HG03457 (cell line): ENCODE measurements at regions not wholly inside any gene's neighbourhood (a gene's known extent, or its start where the extent isn't known, plus 50 kb on each side); places are given as distances from the start of the nearest gene placed in this dataset.

Source experiments
- ATAC-seq: cut with Tn5 transposase; IDR thresholded peaks from one replicate; pipeline ENCODE4 v1.9.1; 2021; ENCODE audit warnings: moderate number of reproducible peaks; ENCODE audit not compliant: unreplicated experiment

- ATAC-seq: no peak
Observed at GRCh38 chr2:187274146-187274545, 173.9 kb downstream of the CALCRL start.

DNA sequence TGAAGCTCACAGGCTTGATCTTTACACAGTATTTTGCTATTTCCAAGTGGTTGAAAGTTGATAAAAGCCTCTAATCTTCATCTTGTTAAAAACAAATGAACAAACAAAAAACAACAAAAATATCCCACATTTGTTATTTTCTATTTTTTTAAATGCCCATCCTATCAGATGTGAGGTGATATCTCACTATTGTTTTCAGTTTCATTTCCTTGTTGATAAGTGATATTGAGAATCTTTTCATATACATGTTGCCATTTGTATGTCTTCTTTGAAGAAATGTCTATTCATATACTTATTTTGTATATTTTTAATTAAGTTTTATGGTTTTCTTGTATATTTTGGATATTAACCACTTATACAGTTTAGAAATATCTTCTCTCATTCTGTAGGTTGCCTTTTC, 175.8 kb downstream of the CALCRL start:
- ATAC-seq: no peak

- ATAC-seq: no peak
Observed at GRCh38 chr2:187271825-187272224, 176.2 kb downstream of the CALCRL start.

DNA sequence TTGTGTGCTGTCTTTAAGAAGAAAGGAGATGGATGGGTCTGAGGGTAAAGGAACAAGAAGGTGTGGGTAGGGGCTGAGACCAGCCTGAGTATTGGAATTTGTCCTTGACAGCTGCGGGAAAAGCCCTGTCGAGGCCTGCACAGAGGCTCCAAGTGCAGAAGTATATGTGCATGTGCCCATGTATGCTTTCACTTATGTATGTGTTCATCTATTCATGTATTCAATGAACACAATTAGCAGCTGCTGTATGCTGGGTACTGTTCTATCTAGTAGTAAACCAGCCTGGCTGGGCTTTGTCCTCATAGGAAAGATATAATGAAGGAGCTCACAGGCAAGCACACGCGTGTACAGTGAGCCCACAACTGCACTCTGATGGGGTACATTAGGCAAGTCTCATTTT, 181.4 kb downstream of the CALCRL start:
- no peak for ATAC-seq

DNA sequence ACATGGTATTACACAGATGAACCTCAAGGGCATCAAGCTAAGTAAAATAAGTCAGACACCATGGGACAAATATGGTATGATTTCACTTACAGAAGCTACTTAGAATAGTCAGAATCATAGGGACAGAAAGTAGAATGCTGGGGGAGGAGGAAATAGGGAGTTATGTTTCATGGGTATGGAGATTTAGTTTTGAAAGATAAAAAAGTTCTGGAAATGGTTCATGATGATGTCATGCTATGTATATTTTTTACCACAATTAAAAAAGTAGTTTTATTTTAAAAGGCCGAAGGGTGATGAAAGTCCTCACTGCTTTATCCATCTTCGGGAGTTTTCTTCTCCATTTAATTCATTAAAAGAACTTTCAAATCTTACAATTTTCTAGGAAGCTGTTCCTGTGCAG, 181.9 kb downstream of the CALCRL start:
- no peak for ATAC-seq

GRCh38 chr2:187264612-187265011, 183.4 kb downstream of the CALCRL start:
- ATAC-seq: no peak

DNA sequence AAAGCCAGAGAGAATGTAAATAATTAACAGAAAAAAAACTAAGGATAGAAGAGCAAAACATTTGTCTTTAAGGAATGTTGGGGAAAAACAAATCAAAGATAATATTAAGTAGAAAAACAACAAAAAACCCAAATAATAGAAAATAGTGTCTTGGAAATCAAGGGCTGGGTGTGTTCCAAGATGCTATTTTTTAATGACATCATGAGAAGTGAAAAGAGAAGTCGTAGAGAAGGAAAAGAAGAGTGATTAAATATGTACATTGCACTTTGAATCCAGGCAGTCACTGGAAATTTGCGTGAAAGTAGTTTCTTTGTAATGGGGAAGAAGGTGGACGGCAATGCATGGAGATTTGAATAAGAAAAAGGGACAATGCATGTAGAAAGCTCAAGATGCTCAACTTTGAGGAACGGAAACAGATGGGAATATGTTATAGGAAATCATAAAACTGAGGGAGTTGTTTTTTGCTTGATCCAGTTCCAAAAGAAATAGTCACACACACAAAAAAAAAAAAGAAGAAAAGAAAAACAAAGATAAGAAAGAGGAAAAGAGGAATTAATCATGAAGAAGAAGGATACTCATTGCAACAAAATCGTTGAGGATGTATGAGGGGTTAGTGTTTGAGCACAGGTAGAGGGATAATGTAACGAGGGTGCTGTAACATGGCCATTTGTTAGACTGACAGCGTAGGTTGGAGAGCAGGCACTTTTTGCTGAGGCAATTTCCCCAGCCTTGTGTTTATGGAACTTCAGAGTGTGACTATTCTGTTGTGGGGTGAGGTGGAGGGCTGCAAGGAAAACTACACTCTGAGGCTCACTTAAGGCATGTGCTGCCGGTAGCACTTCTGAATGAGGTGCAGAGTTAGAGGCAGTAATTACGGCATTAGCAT, 184.1 kb downstream of the CALCRL start:
- ATAC-seq: no peak

DNA sequence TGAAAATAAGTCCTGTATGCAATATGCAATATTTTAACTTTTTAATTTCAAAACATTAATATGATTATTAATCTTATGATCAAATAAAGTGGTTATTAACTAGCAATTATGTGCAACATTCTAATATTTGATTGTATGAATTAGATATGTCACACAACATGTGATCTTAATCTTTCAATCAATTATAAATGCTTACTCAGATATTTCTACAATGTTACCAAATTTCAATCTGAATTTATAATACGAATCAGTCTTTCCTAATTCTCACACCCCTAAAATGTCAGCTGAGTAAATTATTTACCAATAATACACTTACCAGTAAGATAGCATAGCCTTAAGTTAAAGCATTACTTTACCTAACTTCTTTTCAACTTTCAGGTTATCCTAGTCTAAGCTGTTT, 186.3 kb downstream of the CALCRL start:
- no peak for ATAC-seq

DNA sequence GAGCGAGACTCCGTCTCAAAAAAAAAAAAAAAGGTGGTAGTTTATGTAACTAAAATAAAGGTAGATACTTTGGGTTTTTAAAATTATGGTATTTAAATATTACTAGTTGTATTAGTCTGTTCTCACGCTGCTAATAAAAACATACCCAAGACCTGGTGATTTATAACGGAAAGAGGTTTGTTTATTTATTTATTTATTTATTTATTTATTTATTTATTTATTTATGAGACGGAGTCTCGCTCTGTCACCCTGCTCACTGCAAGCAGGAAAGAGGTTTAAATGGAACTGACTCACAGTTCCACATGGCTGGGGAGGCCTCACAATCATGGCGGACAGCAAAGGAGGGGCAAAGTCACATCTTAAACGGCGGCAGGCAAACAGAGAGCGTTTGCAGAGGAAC, 196.0 kb downstream of the CALCRL start:
- ATAC-seq: no peak

DNA sequence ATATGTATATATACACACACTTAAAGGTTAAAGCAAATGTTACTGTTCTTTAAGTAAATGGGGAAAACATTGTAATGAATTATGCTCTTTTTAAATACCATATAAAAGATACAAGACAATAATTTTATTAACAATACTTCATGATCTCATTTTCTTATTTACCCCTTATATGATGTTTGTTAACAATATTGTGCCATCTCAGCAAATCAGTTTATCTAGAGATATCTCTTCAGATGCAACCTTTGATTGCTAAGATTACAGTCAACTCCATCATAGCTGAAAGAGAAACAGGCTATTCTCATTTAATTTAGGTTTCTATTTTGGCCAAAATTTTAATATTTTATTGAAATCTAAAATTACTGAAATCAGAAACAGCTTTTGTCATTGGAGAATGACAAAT, 197.9 kb downstream of the CALCRL start:
- ATAC-seq: no peak

- no peak for ATAC-seq
Observed at GRCh38 chr2:187233811-187234210, 214.2 kb downstream of the CALCRL start.

DNA sequence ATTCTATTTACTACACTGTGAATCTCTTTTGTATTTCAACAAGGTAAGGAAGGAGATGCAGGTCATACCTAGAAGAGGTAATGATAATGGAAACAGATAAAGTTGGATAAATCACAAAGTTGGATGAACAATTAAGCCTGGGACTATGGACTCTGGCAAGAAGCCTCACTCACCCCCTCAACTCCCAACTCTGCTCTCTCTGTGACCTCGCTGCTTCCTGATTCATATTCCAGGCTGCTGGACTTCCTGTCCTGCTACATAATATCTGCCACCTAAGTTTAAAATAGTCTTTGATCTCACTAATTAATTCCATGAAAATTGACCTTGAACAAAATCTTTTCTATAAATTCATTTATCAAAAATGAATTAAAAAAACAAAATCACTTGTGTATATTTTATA, 215.3 kb downstream of the CALCRL start:
- ATAC-seq: no peak

DNA sequence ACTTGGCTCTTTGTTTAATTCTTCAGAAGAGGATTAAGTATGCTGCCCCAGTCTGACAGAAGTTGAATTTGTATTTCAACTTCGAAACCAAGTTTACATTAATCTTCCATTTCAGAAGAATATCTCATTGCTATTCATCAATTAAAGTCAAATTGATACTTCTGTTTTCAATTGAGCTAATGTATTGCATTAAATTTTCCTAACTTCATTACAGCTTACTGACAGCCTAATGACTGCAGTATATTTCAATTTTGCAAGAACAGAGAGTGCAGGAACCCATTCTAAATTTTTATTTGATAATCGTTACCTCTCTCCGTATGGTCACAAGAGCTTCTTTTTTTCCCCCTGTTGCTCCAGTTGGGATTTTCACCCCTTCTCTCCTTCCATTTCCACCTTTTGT, 218.0 kb downstream of the CALCRL start:
- no peak for ATAC-seq

DNA sequence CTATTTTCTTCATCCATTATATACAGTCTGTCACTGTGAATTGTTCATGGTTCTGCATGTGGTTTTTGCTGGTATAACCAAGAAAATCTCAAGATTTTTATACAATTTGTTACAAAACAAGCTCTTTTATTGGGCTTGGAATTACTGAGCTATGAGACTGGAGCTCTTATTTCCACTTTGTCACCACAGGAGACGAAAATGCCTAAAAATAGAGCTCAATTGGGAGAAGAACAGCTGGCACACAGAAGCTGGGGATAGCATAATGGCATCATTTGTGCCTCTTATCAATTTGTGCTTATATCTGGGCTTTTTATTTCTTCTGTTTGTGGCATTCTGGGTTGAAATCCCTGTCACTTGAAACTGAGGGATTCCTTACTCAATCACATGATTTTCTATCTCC, 219.1 kb downstream of the CALCRL start:
- ATAC-seq: no peak

GRCh38 chr2:187224989-187225388, 223.1 kb downstream of the CALCRL start:
- ATAC-seq: no peak

DNA sequence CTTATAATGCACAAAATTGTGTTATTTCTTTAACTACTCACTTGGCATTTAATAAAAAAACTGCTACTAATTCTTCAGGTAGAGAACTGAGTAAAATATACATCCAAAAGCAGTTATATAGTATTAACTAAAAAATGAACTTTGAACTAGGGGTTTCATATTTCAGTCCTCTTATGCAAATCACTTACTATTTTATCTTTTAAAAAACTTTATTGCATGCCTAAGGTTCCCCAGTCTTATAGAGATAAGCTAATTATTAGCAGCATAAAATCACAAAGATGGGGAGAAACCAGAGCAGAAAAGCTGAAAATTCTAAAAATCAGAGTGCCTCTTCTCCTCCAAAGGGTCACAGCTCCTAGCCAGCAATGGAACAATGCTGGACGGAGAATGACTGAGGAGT, 228.0 kb downstream of the CALCRL start:
- no peak for ATAC-seq

- ATAC-seq: no peak
Observed at GRCh38 chr2:187215532-187216240, 232.4 kb downstream of the CALCRL start.

DNA sequence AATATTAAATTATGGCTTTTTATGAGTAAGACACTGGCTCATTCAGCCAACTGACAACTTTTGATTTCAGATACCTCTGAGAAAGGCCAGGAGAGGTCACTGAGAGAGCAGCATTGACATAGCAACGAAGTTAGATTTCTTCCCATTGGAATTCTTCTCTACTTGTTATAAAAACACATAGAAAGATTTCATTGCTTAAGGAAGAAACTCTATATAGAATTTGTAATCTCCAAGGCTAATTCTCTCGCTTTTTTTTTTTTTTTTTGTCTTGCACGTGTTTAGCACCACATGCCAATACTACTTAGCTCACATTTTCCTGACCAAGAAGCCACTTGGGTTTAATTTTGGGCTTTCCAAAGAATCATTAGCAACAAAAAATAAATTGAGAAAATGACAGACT, 233.7 kb downstream of the CALCRL start:
- no peak for ATAC-seq

DNA sequence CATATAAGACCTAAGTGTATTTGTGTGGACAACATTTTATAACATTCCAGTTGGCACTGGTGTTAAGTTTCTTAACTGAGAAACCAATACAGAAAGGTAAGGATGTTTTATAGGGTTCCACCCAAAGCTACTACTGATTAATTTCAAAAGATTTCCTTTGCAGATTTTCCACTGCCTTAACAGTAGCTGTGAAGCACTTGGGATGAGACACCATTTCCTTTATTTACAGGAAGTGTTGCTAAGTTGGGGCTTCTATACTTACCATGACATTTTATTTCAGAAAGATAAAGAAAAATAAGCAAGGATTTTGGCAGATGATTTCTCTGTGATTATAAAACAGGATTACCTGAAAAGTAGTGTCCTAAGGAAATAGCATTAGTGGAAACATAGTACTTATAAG, 234.3 kb downstream of the CALCRL start:
- ATAC-seq: no peak

GRCh38 chr2:187210726-187211125, 237.3 kb downstream of the CALCRL start:
- no peak for ATAC-seq

- no peak for ATAC-seq
Observed at GRCh38 chr2:187208199-187208785, 239.8 kb downstream of the CALCRL start.

DNA sequence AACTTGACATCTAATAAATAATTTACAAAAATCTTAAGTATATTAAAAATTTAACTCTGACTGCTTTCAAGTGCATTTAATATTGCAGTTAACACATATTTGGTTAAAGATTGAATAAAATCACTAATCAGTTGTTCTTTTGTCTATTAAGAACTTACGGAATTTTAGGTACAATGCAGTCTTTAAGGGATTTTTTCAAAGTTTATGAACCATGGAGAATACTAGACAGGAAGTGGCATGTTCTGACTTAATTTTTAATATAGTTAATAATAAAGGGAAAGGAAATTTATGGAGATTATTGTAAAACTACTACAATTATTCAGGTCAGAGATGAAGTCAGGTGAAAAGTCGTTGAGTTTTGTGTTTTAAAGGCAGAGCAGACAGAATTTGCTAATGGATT, 240.9 kb downstream of the CALCRL start:
- no peak for ATAC-seq
